K562 (cell line): ENCODE measurements at regions not wholly inside any gene's neighbourhood (a gene's known extent, or its start where the extent isn't known, plus 50 kb on each side); places are given as distances from the start of the nearest gene placed in this dataset.

Experiments used
- ATAC-seq: fragments of 200-7000 bp; cut with Tn5 transposase; 3 replicates; pipeline ENCODE4 v1.9.1; 2020; ENCODE audit warnings: moderate library complexity
- BruUV-seq: library from RNA; stranded (reverse); fragments of 400-500 nt; replicated peaks from 2 replicates; lab custom pipeline; 2021; lab: Mats Ljungman, UMichigan
- CTCF ChIA-PET: fragments of 300-600 bp; formaldehyde crosslinking; extraction: SDS; loops from one replicate; lab custom pipeline; 2021; ENCODE audit warnings: low intra/inter-chr PET ratio; lab: Yijun Ruan, JAX
- POLR2A ChIA-PET: fragments of 300-600, 350-650 bp; sonication (Branson Sonifier 250); formaldehyde crosslinking; extraction: SDS; loops from one replicate; lab custom pipeline; 2021; ENCODE audit warnings: antibody characterized with exemption, inconsistent platforms; lab: Yijun Ruan, JAX
- DNase-seq, 4 experiments: peaks; one replicate each; pipeline versions ENCODE4 v3.0.0 to v3.0.0-alpha.2; 2011 to 2018; ENCODE audit warnings: low spot score in 3 of 4, mixed read lengths in 3 of 4; ENCODE audit errors: extremely low read depth in 1 of 4
- FAIRE-seq: peaks from 2 replicates; lab custom pipeline; 2011; peaks lifted over from hg19 to GRCh38; lab: Jason Lieb, UNC
- H2AFZ ChIP-seq: 2 replicates; pipeline ENCODE4 v1.6.0; 2011; ENCODE audit warnings: low read depth, low read length, control low read depth, inconsistent platforms
- H3K27ac ChIP-seq: fragments of 200-600 bp; 3 replicates; pipeline ENCODE4 v1.8.0; 2011; ENCODE audit warnings: low read depth, mild to moderate bottlenecking, control low read depth, inconsistent platforms, low read length, moderate library complexity, mixed read lengths; ENCODE audit errors: extremely low read depth
- H3K27me3 ChIP-seq, 2 experiments: fragments of 300-600 bp in 1 of 2; 2 replicates in 1 of 2; 3 replicates in 1 of 2; pipeline versions ENCODE4 v1.6.0 to v1.8.0; 2011; ENCODE audit warnings: inconsistent platforms in 2 of 2, low read length in 2 of 2, mild to moderate bottlenecking in 1 of 2, mixed read lengths in 1 of 2, moderate library complexity in 1 of 2; ENCODE audit not compliant: control insufficient read depth in 2 of 2, insufficient read depth in 2 of 2
- H3K36me3 ChIP-seq: fragments of 300-600 bp; 3 replicates; pipeline ENCODE4 v1.8.0; 2011; ENCODE audit warnings: mild to moderate bottlenecking, low read length, inconsistent platforms; ENCODE audit not compliant: control insufficient read depth, insufficient read depth
- H3K4me1 ChIP-seq, 2 experiments: fragments of 200-600 bp in 1 of 2; replicated peaks in 1 of 2; 2 replicates in 1 of 2; 3 replicates in 1 of 2; pipeline versions ENCODE4 v1.5.1 to v1.8.0; 2011; ENCODE audit warnings: inconsistent platforms in 2 of 2, low read length in 2 of 2, mild to moderate bottlenecking in 1 of 2, mixed read lengths in 1 of 2, moderate library complexity in 1 of 2; ENCODE audit not compliant: control insufficient read depth in 2 of 2, insufficient read depth in 2 of 2
- H3K4me2 ChIP-seq: 2 replicates; pipeline ENCODE4 v1.6.1; 2011; ENCODE audit warnings: low read length, control low read depth, inconsistent platforms, mixed read lengths; ENCODE audit not compliant: insufficient read depth
- H3K4me3 ChIP-seq: fragments of 200-600 bp; sonication (generic), shearing (Covaris generic); 2 replicates; pipeline ENCODE4 v1.5.1; 2016; ENCODE audit warnings: control low read depth, inconsistent platforms
- H3K79me2 ChIP-seq: fragments of 200-600 bp; 3 replicates; pipeline ENCODE4 v1.8.0; 2011; ENCODE audit warnings: low read length, inconsistent platforms; ENCODE audit not compliant: control insufficient read depth, insufficient read depth
- H3K9ac ChIP-seq, 2 experiments: 2 replicates each; pipeline versions ENCODE4 v1.6.0 to v1.6.1; 2011; ENCODE audit warnings: low read depth in 2 of 2, low read length in 2 of 2, control low read depth in 1 of 2, inconsistent platforms in 1 of 2, mild to moderate bottlenecking in 1 of 2, mixed read lengths in 1 of 2; ENCODE audit not compliant: insufficient read depth in 1 of 2
- H3K9me1 ChIP-seq: one replicate; pipeline ENCODE4 v1.6.0; 2011; ENCODE audit warnings: inconsistent platforms, mild to moderate bottlenecking, low read length, moderate library complexity; ENCODE audit not compliant: control insufficient read depth, insufficient read depth
- H3K9me3 ChIP-seq: replicated peaks from 2 replicates; pipeline ENCODE4 v1.5.1; 2011; ENCODE audit warnings: low read depth, low read length, inconsistent platforms; ENCODE audit not compliant: control insufficient read depth, insufficient read depth
- H4K20me1 ChIP-seq: replicated peaks from 2 replicates; pipeline ENCODE4 v1.6.1; 2011; ENCODE audit warnings: low read length, inconsistent platforms, mixed read lengths; ENCODE audit not compliant: control insufficient read depth, insufficient read depth
- CBFA2T3 ChIP-seq: fragments of 450-650 bp; IDR thresholded peaks from 2 replicates; pipeline ENCODE4 v1.6.1; 2017
- CEBPG ChIP-seq, 3 experiments: fragments of 200-800 bp in 1 of 3; sonication (Bioruptor generic) in 1 of 3; sonication (generic) in 1 of 3; formaldehyde crosslinking in 1 of 3; IDR thresholded peaks in 2 of 3; conservative IDR thresholded peaks in 1 of 3; 2 replicates each; pipeline versions ENCODE4 v1.6.1 to v1.8.0; 2016 to 2022; ENCODE audit warnings: missing compliant biosample characterization in 2 of 3, missing genetic modification characterization in 2 of 3, mild to moderate bottlenecking in 1 of 3, missing genetic modification reagents in 1 of 3
- KDM1A ChIP-seq, 2 experiments: fragments of 450-650 bp; IDR thresholded peaks; 2 replicates each; pipeline ENCODE4 v1.6.1; 2016; ENCODE audit warnings: mild to moderate bottlenecking in 2 of 2
- MAFG ChIP-seq: fragments of 450-650 bp; conservative IDR thresholded peaks from 2 replicates; pipeline ENCODE4 v1.6.1; 2016; ENCODE audit warnings: missing genetic modification characterization, missing compliant biosample characterization
- MEF2D ChIP-seq: conservative IDR thresholded peaks from 2 replicates; pipeline ENCODE4 v1.6.1; 2016; ENCODE audit warnings: low read depth, missing genetic modification characterization, missing compliant biosample characterization
- PPARD ChIP-seq: fragments of 250-450 bp; sonication (Bioruptor Pico); IDR thresholded peaks from 2 replicates; pipeline ENCODE4 v1.8.0; 2022; ENCODE audit warnings: inconsistent platforms, mild to moderate bottlenecking, moderate library complexity
- TAF7 ChIP-seq: fragments of 450-650 bp; IDR thresholded peaks from 2 replicates; pipeline ENCODE4 v1.6.1; 2016; ENCODE audit warnings: missing genetic modification characterization, missing compliant biosample characterization
- TSC22D4 ChIP-seq: fragments of 450-650 bp; IDR thresholded peaks from 2 replicates; pipeline ENCODE4 v1.6.1; 2016; ENCODE audit warnings: missing genetic modification characterization, missing biosample characterization, control low read depth
- ZBTB33 ChIP-seq: sonication (generic); formaldehyde crosslinking; IDR thresholded peaks from 2 replicates; pipeline ENCODE4 v1.8.1; 2023; ENCODE audit warnings: mild to moderate bottlenecking, missing genetic modification reagents
- ZFX ChIP-seq: sonication (generic); formaldehyde crosslinking; IDR thresholded peaks from 2 replicates; pipeline ENCODE4 v1.8.0; 2022; ENCODE audit warnings: mild to moderate bottlenecking, missing genetic modification reagents, moderate library complexity
- ZNF668 ChIP-seq: fragments of 250-450 bp; sonication (Bioruptor Pico); IDR thresholded peaks from 2 replicates; pipeline ENCODE4 v1.8.0; 2022; ENCODE audit warnings: mild to moderate bottlenecking, inconsistent platforms
- WGBS: fragments of 100-300 bp; shearing (Covaris generic); methylation state at CpG from one replicate; pipeline ENCODE4 v1.1.6; 2016; ENCODE audit warnings: low coverage, mixed read lengths; ENCODE audit not compliant: insufficient coverage; ENCODE audit errors: missing lambda C conversion rate; 5-methylcytosine and 5-hydroxymethylcytosine counted together
- in situ Hi-C: fragments of 300-500 bp; cut with MboI; formaldehyde crosslinking; loops from 4 replicates; pipeline ENCODE4 v1.15.0; 2018; ENCODE audit warnings: inconsistent platforms, mixed read lengths
- intact Hi-C: fragments of 100-400 bp; cut with micrococcal nuclease; formaldehyde crosslinking; loops from 2 replicates; pipeline ENCODE4 v1.14.2; 2022
- TF ChIP-seq, protein P1 (sequence below), 3 experiments: IDR thresholded peaks in 2 of 3; conservative IDR thresholded peaks in 1 of 3; 2 replicates each; pipeline ENCODE4 v1.5.1; 2011 to 2012; ENCODE audit warnings: low read length in 3 of 3, mild to moderate bottlenecking in 3 of 3, control low read depth in 2 of 3, improper control_type of control experiment in 1 of 3, inconsistent platforms in 1 of 3, low read depth in 1 of 3, mixed read lengths in 1 of 3, moderate library complexity in 1 of 3; ENCODE audit not compliant: insufficient read depth in 2 of 3

DNA sequence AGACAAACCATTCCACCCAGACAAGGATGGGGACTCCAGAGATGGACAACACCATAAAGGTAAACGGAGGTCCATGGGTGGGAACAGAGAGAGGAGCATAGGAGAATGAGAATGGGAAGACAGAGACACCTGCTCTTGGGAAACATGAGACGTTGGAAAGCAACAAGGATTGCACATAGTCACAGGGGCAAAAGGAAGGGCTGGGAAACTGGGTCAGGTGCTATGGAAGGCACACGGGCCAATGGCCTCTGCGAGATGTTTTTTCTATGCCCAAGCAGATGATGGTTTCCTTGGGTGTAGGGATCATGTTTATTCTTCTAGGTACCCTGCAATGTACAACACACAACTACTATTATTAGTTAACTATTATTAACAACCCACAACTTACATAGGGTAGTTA is 143.6 kb upstream of the AGAP1 start:
- 0% methylated on average over 4 of the region's 4 CpGs for WGBS
- no peaks in the 10 kb centered on the region for H3K9me1 ChIP-seq
- peaks cover 0 to 21% of the 10 kb centered on the region in 2 experiments for H3K27me3 ChIP-seq
- H2AFZ ChIP-seq: no peak overlapping the region
- in situ Hi-C loops: no loop called here
- CTCF ChIA-PET: no interaction called here
- no peaks in the 10 kb centered on the region for H3K79me2 ChIP-seq
- H3K27ac ChIP-seq: no peak overlapping the region
- POLR2A ChIA-PET: no interaction called here
- H3K36me3 ChIP-seq: no peaks in the 10 kb centered on the region
- no peak overlapping the region for H3K4me3 ChIP-seq
- BruUV-seq: no TSS peak
- peaks cover 0 to 3% of the 10 kb centered on the region in 2 experiments; a peak in 2 of 5 replicates for H3K4me1 ChIP-seq
- TF ChIP-seq CEBPG (CRISPR knock-in tag; IDR thresholded peaks at IDR 0.05) (no peak), CEBPG (tag; conservative IDR thresholded peaks at IDR 0.05 in 1 of 2, IDR thresholded peaks at IDR 0.05 in 1 of 2) (no peak), ZNF668 (CRISPR knock-in tag) (no peak), MAFG (tag) (no peak), TSC22D4 (no peak), ZBTB33 (CRISPR knock-in tag) (no peak), TAF7 (tag) (no peak), CBFA2T3 (no peak), ZFX (CRISPR knock-in tag) (no peak), PPARD (CRISPR knock-in tag) (no peak), MEF2D (tag) (no peak), KDM1A (IDR thresholded peaks at IDR 0.05) (no peak)
- TF ChIP-seq, protein P1, sequence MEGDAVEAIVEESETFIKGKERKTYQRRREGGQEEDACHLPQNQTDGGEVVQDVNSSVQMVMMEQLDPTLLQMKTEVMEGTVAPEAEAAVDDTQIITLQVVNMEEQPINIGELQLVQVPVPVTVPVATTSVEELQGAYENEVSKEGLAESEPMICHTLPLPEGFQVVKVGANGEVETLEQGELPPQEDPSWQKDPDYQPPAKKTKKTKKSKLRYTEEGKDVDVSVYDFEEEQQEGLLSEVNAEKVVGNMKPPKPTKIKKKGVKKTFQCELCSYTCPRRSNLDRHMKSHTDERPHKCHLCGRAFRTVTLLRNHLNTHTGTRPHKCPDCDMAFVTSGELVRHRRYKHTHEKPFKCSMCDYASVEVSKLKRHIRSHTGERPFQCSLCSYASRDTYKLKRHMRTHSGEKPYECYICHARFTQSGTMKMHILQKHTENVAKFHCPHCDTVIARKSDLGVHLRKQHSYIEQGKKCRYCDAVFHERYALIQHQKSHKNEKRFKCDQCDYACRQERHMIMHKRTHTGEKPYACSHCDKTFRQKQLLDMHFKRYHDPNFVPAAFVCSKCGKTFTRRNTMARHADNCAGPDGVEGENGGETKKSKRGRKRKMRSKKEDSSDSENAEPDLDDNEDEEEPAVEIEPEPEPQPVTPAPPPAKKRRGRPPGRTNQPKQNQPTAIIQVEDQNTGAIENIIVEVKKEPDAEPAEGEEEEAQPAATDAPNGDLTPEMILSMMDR (IDR thresholded peaks at IDR 0.05 in 2 of 3, conservative IDR thresholded peaks at IDR 0.05 in 1 of 3; ENCODE audit: insufficient read depth in 2 of 3, low read depth in 1 of 3, low read length in 3 of 3): no peak
- no peaks in the 10 kb centered on the region for H4K20me1 ChIP-seq
- intact Hi-C loops: no loop called here
- no peak overlapping the region for H3K9ac ChIP-seq
- no peak for DNase-seq
- no peak for FAIRE-seq
- no peak overlapping the region for H3K4me2 ChIP-seq
- ATAC-seq: no peak
- 0 out of 2 replicates have a peak, but pooled peaks cover 2% of the 10 kb centered on the region for H3K9me3 ChIP-seq
